ENCODE measurements at regions not wholly inside any gene's neighbourhood (a gene's known extent, or its start where the extent isn't known, plus 50 kb on each side); places are given as distances from the start of the nearest gene placed in this dataset.

GRCh38 chr3:43156812-43157455, 51.1 kb upstream of the POMGNT2 start:
- no peaks in the 10 kb centered on the region for H3K9me3 ChIP-seq (ENCODE audit: low read depth, low read length)
- H3K4me1 ChIP-seq (ENCODE audit: insufficient read depth, low read length), result no peaks in the 10 kb centered on the region
- TF ChIP-seq CTCF (IDR thresholded peaks at IDR 0.05; ENCODE audit: extremely low read depth, low read depth, low read length), result no peak
- H3K27ac ChIP-seq (ENCODE audit: low read depth, low read length), result no peak overlapping the region
- H3K27me3 ChIP-seq (ENCODE audit: insufficient read depth, low read length), result peaks cover 16% of the 10 kb centered on the region
- no peak overlapping the region for H3K4me3 ChIP-seq (ENCODE audit: insufficient read depth, low read length)
- no peak overlapping the region for H3K4me2 ChIP-seq (ENCODE audit: insufficient read depth, low read length)
- no peaks in the 10 kb centered on the region for H3K79me2 ChIP-seq (ENCODE audit: insufficient read depth, low read length)
- no peak for DNase-seq (ENCODE audit: insufficient read length, low spot score, missing footprints)
- H2AFZ ChIP-seq (ENCODE audit: low read length), result no peak overlapping the region
- H3K36me3 ChIP-seq (ENCODE audit: insufficient read depth, low read length), result no peaks in the 10 kb centered on the region
- no peaks in the 10 kb centered on the region for H4K20me1 ChIP-seq (ENCODE audit: insufficient read depth, low read length)

GRCh38 chr3:43155464-43156121, 49.7 kb upstream of the POMGNT2 start:
- Histone ChIP-seq H3K4me2 (ENCODE audit: insufficient read depth, low read length) (no peak overlapping the region), H3K9me3 (ENCODE audit: low read depth, low read length) (no peaks in the 10 kb centered on the region), H3K27ac (ENCODE audit: low read depth, low read length) (no peak overlapping the region), H3K4me1 (ENCODE audit: insufficient read depth, low read length) (no peaks in the 10 kb centered on the region), H2AFZ (ENCODE audit: low read length) (peak overlapping the region; percentile 52), H3K79me2 (ENCODE audit: insufficient read depth, low read length) (no peaks in the 10 kb centered on the region), H3K27me3 (ENCODE audit: insufficient read depth, low read length) (peaks cover 22% of the 10 kb centered on the region), H4K20me1 (ENCODE audit: insufficient read depth, low read length) (no peaks in the 10 kb centered on the region), H3K4me3 (ENCODE audit: insufficient read depth, low read length) (no peak overlapping the region), H3K36me3 (ENCODE audit: insufficient read depth, low read length) (no peaks in the 10 kb centered on the region)
- peak; percentile 82 for TF ChIP-seq CTCF (IDR thresholded peaks at IDR 0.05; ENCODE audit: extremely low read depth, low read depth, low read length)
- DNase-seq (ENCODE audit: insufficient read length, low spot score, missing footprints), result peak; percentile 90
